CD4-positive, alpha-beta T cell treated with Interleukin-15 for 4 hours (primary cell): ENCODE measurements at regions not wholly inside any gene's neighbourhood (a gene's known extent, or its start where the extent isn't known, plus 50 kb on each side); places are given as distances from the start of the nearest gene placed in this dataset.

ENCODE experiments used
- DNase-seq: peaks from one replicate; pipeline ENCODE4 v3.0.0-alpha.2; 2020; ENCODE audit warnings: low spot score

GRCh38 chr17:33352526-33352925, 59.4 kb upstream of the ASIC2 start:
- no peak for DNase-seq

- no peak for DNase-seq
These were observed 63.2 kb upstream of the ASIC2 start for GRCh38 chr17:33356266-33356665.

GRCh38 chr17:33363475-33363874, 70.4 kb upstream of the ASIC2 start:
- DNase-seq, result no peak

GRCh38 chr17:33366960-33367359, 73.9 kb upstream of the ASIC2 start:
- no peak for DNase-seq

- no peak for DNase-seq
These were observed 76.1 kb upstream of the ASIC2 start for GRCh38 chr17:33369149-33369548.

GRCh38 chr17:33369876-33370275, 76.8 kb upstream of the ASIC2 start:
- DNase-seq, result no peak

GRCh38 chr17:33370401-33370800, 77.3 kb upstream of the ASIC2 start:
- DNase-seq, result no peak

- no peak for DNase-seq
These were observed 78.3 kb upstream of the ASIC2 start for GRCh38 chr17:33371377-33371776.

- no peak for DNase-seq
These were observed 80.2 kb upstream of the ASIC2 start for GRCh38 chr17:33373273-33373672.

- DNase-seq, result no peak
These were observed 82.0 kb upstream of the ASIC2 start for GRCh38 chr17:33375103-33375502.

GRCh38 chr17:33375783-33376182, 82.7 kb upstream of the ASIC2 start:
- DNase-seq, result no peak

- no peak for DNase-seq
These were observed 84.9 kb upstream of the ASIC2 start for GRCh38 chr17:33377837-33378595.

GRCh38 chr17:33381201-33381600, 88.1 kb upstream of the ASIC2 start:
- DNase-seq, result no peak

- DNase-seq, result no peak
These were observed 90.5 kb upstream of the ASIC2 start for GRCh38 chr17:33383488-33384023.

GRCh38 chr17:33385133-33385532, 92.0 kb upstream of the ASIC2 start:
- no peak for DNase-seq

- DNase-seq, result no peak
These were observed 92.6 kb upstream of the ASIC2 start for GRCh38 chr17:33385713-33386112.

- DNase-seq, result no peak
These were observed 94.3 kb upstream of the ASIC2 start for GRCh38 chr17:33387406-33387805.

GRCh38 chr17:33389504-33390135, 96.5 kb upstream of the ASIC2 start:
- no peak for DNase-seq

- no peak for DNase-seq
These were observed 97.5 kb upstream of the ASIC2 start for GRCh38 chr17:33390479-33391176.

- no peak for DNase-seq
These were observed 103.7 kb upstream of the ASIC2 start for GRCh38 chr17:33396818-33397217.

- no peak for DNase-seq
These were observed 105.3 kb upstream of the ASIC2 start for GRCh38 chr17:33398386-33398785.

- DNase-seq, result no peak
These were observed 108.2 kb upstream of the ASIC2 start for GRCh38 chr17:33401249-33401648.

GRCh38 chr17:33403194-33403593, 110.1 kb upstream of the ASIC2 start:
- DNase-seq, result no peak
